Right lobe of liver (tissue), 4 donors: ENCODE measurements at regions not wholly inside any gene's neighbourhood (a gene's known extent, or its start where the extent isn't known, plus 50 kb on each side); places are given as distances from the start of the nearest gene placed in this dataset.

Experiments
- POLR2A ChIP-seq: fragments of 450-650 bp; IDR thresholded peaks from one replicate; pipeline ENCODE4 v1.6.1; 2017; ENCODE audit warnings: antibody characterized with exemption, mild to moderate bottlenecking
- TF ChIP-seq, protein P1 (sequence below), 4 donors: fragments of 200-600 bp in 3 of 4; fragments of 450-650 bp in 1 of 4; IDR thresholded peaks; one replicate each; pipeline versions ENCODE4 v1.5.1 to v1.8.0; 2016 to 2022; ENCODE audit warnings: antibody characterized with exemption in 4 of 4, mild to moderate bottlenecking in 2 of 4
- donor health status: DM: no; HTN: no; CAD: no.
- donor health status: DM: no; HTN: no; CAD: no.
- donor health status: DM: no; HTN: yes; CAD: no.

DNA sequence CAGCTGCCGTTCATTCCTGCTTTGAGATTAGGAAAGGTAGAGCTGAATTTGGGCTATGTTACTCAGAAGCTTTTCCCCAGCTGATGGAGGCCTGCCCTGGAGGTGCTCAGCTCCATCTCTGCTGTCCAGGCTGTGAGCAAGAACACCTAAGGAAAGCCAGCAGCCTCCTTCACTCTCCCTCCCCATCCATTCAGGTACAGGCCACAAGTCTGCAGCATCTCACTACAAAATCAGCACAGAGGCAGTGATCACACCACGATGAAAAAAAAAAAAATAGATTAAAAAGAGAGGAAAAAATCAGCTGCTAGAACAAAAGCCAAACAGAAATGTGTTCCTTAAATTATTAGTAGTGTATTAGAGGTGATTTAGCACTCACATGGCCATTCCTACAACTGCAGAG lies 515.0 kb downstream of the CDH26 start:
- no peak for TF ChIP-seq POLR2A
- TF ChIP-seq, protein P1, sequence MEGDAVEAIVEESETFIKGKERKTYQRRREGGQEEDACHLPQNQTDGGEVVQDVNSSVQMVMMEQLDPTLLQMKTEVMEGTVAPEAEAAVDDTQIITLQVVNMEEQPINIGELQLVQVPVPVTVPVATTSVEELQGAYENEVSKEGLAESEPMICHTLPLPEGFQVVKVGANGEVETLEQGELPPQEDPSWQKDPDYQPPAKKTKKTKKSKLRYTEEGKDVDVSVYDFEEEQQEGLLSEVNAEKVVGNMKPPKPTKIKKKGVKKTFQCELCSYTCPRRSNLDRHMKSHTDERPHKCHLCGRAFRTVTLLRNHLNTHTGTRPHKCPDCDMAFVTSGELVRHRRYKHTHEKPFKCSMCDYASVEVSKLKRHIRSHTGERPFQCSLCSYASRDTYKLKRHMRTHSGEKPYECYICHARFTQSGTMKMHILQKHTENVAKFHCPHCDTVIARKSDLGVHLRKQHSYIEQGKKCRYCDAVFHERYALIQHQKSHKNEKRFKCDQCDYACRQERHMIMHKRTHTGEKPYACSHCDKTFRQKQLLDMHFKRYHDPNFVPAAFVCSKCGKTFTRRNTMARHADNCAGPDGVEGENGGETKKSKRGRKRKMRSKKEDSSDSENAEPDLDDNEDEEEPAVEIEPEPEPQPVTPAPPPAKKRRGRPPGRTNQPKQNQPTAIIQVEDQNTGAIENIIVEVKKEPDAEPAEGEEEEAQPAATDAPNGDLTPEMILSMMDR (IDR thresholded peaks at IDR 0.05) = no peak
